Breast epithelium (tissue), 4 donors: ENCODE measurements at regions not wholly inside any gene's neighbourhood (a gene's known extent, or its start where the extent isn't known, plus 50 kb on each side); places are given as distances from the start of the nearest gene placed in this dataset.

ENCODE experiments used
- DNase-seq, 2 donors: peaks; one replicate each; pipeline ENCODE4 v3.0.0-alpha.2; 2019; ENCODE audit warnings: low spot score in 2 of 2
- H3K27ac ChIP-seq, 2 donors: fragments of 200-600 bp; sonication (generic) in 1 of 2; one replicate each; pipeline ENCODE4 v1.5.1; 2016 to 2019; ENCODE audit warnings: mild to moderate bottlenecking in 1 of 2
- H3K27me3 ChIP-seq, 2 donors: fragments of 200-600 bp; sonication (generic) in 1 of 2; one replicate each; pipeline versions ENCODE4 v1.5.1 to v1.6.0; 2017 to 2019; ENCODE audit warnings: control low read depth in 1 of 2, mild to moderate bottlenecking in 1 of 2
- H3K36me3 ChIP-seq: fragments of 200-600 bp; one replicate; pipeline ENCODE4 v1.5.1; 2019
- H3K4me1 ChIP-seq, 2 donors: fragments of 200-600 bp; sonication (generic); one replicate each; pipeline ENCODE4 v1.5.1; 2016 to 2019; ENCODE audit warnings: control low read depth in 1 of 2
- H3K4me3 ChIP-seq, 3 donors: fragments of 200-600 bp; sonication (generic); 1 replicate in 2 of 3; 2 replicates in 1 of 3; pipeline ENCODE4 v1.5.1; 2016 to 2019; ENCODE audit warnings: mild to moderate bottlenecking in 3 of 3, moderate library complexity in 2 of 3
- H3K9me3 ChIP-seq, 2 donors: fragments of 200-600 bp; sonication (generic) in 1 of 2; one replicate each; pipeline ENCODE4 v1.5.1; 2016 to 2019; ENCODE audit warnings: control low read depth in 1 of 2
- POLR2A ChIP-seq: fragments of 450-650 bp; IDR thresholded peaks from one replicate; pipeline ENCODE4 v1.6.1; 2016; ENCODE audit warnings: antibody characterized with exemption, mild to moderate bottlenecking, moderate library complexity
- POLR2AphosphoS5 ChIP-seq, 3 donors: sonication (generic); formaldehyde crosslinking; IDR thresholded peaks; one replicate each; pipeline ENCODE4 v1.6.1; 2017; ENCODE audit warnings: antibody characterized with exemption in 3 of 3
- intact Hi-C: fragments of 100-400 bp; cut with DNase I; formaldehyde crosslinking; loops from one replicate; pipeline ENCODE4 v1.15.1; 2023; ENCODE audit warnings: low total_unique reads
- TF ChIP-seq, protein P1 (sequence below), 3 donors: fragments of 450-650 bp; IDR thresholded peaks; one replicate each; pipeline ENCODE4 v1.5.1; 2016 to 2017; ENCODE audit warnings: antibody characterized with exemption in 3 of 3, mild to moderate bottlenecking in 3 of 3, moderate library complexity in 3 of 3

DNA sequence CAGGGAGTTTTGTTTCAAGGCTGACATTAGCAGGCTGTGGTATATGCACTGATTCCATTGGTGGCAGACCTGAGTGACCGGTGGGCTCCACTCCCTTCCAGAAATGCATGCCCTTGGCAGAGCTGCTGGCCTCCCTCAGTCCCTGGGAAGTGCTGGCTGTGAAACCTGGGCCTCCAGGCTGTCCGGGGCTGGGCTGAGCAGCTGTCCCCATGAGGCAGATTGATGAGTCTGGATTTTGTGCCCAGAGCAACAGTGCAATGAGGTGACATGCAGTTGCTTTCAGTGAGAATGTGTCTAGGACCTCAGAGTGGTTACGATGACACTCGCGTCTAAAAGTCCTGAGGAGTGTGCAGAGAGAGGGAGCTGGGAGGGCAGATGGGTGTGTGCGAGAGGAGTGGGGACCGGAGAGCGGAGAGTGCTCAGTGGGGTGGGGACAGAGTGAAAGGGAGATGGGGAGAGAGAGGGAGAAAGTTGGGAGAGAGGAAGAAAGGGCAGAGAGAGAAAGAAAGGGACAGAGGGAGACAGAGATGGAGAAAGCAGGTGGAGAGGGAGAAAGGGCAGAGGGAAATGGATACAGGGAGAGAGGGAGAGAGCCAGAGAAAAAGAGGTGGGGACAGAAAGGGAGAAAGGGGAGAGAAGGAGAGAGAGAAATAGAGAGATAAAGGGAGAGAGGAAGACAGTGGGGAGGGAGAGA, 978.3 kb downstream of the BRD1 start:
- Histone ChIP-seq H3K9me3 (no peaks in the 10 kb centered on the region), H3K27ac (no peak overlapping the region), H3K4me1 (no peaks in the 10 kb centered on the region), H3K4me3 (no peak overlapping the region), H3K36me3 (no peaks in the 10 kb centered on the region), H3K27me3 (peaks cover 0 to 33% of the 10 kb centered on the region in 2 donors)
- TF ChIP-seq, protein P1, sequence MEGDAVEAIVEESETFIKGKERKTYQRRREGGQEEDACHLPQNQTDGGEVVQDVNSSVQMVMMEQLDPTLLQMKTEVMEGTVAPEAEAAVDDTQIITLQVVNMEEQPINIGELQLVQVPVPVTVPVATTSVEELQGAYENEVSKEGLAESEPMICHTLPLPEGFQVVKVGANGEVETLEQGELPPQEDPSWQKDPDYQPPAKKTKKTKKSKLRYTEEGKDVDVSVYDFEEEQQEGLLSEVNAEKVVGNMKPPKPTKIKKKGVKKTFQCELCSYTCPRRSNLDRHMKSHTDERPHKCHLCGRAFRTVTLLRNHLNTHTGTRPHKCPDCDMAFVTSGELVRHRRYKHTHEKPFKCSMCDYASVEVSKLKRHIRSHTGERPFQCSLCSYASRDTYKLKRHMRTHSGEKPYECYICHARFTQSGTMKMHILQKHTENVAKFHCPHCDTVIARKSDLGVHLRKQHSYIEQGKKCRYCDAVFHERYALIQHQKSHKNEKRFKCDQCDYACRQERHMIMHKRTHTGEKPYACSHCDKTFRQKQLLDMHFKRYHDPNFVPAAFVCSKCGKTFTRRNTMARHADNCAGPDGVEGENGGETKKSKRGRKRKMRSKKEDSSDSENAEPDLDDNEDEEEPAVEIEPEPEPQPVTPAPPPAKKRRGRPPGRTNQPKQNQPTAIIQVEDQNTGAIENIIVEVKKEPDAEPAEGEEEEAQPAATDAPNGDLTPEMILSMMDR (IDR thresholded peaks at IDR 0.05): no peak
- TF ChIP-seq POLR2AphosphoS5 (IDR thresholded peaks at IDR 0.05) (no peak), POLR2A (no peak)
- intact Hi-C loops: no loop called here
- peak in 1 of 2 donors; percentile 15 for DNase-seq

DNA sequence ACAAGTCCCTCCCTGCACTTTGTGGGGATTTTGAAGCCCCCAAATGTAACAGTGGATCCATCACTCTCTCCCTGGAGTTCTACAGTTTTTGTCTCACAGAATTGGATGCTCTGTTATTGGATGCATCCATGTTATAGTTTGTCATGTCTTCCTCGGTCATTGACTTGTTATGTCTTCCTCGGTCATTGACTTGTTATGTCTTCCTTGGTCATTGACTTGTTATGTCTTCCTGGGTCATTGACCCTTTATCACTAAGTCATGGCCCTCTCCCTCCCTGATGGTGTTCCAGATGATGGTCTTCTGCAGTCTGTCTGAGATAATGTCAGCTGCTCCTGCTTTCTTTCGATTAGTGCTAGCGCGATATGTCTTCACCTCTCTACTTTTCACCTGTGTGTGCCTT, 981.5 kb downstream of the BRD1 start:
- H3K36me3 ChIP-seq: no peaks in the 10 kb centered on the region
- TF ChIP-seq POLR2A (no peak), POLR2AphosphoS5 (IDR thresholded peaks at IDR 0.05) (no peak)
- TF ChIP-seq, protein P1 (IDR thresholded peaks at IDR 0.05): no peak
- intact Hi-C loops: no loop called here
- DNase-seq: no peak
- no peaks in the 10 kb centered on the region for H3K9me3 ChIP-seq
- H3K27ac ChIP-seq: no peak overlapping the region
- H3K27me3 ChIP-seq: peaks cover 0 to 49% of the 10 kb centered on the region in 2 donors
- H3K4me3 ChIP-seq: no peak overlapping the region
- no peaks in the 10 kb centered on the region for H3K4me1 ChIP-seq

DNA sequence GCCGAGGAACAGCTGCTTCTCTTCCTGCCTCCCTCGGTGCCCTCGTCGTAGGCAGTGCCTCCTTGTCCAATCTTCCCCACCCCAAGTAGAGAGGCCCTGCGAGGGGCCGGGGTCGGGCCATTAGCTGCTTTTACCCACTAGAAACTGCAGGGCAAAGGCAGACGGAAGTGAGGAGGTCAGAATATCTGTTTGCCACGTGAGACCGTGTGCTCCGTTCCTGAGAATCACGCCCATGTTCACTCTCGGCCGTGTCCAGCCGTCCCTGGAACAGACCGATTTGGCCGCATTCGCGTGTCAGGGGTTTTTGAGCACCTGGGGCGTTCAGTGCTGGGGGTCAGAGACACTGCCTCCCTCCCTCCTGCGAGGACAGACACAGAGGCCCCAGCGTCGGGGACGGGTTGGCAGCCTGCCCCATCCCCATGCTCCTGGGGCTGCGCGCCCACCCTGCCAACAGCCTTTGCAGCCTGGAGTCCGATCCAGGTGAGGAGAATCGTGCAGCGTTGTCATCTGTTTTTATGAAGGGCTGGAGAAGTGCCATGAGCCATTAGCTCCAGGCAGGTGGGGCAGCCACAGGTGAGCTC, 982.2 kb downstream of the BRD1 start:
- Histone ChIP-seq H3K4me3 (no peak overlapping the region), H3K9me3 (no peaks in the 10 kb centered on the region), H3K27me3 (peaks cover 0 to 50% of the 10 kb centered on the region in 2 donors), H3K27ac (no peak overlapping the region), H3K4me1 (no peaks in the 10 kb centered on the region), H3K36me3 (no peaks in the 10 kb centered on the region)
- intact Hi-C loops: no loop called here
- DNase-seq: no peak
- no peak for TF ChIP-seq POLR2A
- TF ChIP-seq, protein P1 (IDR thresholded peaks at IDR 0.05): no peak
- no peak for TF ChIP-seq POLR2AphosphoS5 (IDR thresholded peaks at IDR 0.05)

DNA sequence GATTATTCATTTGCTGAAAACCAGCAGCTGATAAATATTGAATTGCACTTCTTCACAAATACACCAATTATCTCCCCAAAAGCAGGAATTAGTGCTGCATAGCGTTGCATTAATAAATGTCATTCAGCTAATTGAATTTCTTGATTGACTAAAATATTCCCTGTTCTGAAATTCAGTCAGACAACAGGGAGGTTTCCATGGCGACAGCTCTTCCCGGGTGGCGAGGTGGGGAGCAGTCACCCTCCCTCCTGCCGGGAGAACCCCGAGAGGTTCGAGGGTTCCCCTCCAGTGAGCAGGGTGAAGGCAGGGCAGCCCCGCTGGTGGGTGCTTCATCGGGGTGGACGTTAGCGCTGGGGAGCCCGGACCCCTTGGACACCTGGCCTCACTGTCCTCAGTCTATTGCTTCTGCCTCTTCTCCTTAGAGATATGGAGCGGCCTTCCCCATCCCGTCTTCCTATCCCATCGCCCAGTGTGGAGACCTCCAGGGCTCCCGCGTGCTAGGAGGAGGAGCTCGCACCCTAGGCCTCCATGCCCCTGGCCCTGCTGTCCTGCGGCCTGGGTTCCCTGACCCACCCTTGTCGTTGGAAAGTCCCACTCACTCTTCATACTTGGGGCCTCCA, 983.5 kb downstream of the BRD1 start:
- no peak for DNase-seq

More for the DNA sequence above, 983.5 kb downstream of the BRD1 start:
- Histone ChIP-seq H3K27me3 (peaks cover 0 to 50% of the 10 kb centered on the region in 2 donors), H3K9me3 (no peaks in the 10 kb centered on the region), H3K4me3 (no peak overlapping the region), H3K27ac (no peak overlapping the region), H3K4me1 (no peaks in the 10 kb centered on the region), H3K36me3 (no peaks in the 10 kb centered on the region)
- TF ChIP-seq, protein P1 (IDR thresholded peaks at IDR 0.05): no peak
- TF ChIP-seq POLR2A: no peak
- no peak for TF ChIP-seq POLR2AphosphoS5 (IDR thresholded peaks at IDR 0.05)
- intact Hi-C loops: no loop called here
